ENCODE measurements at regions not wholly inside any gene's neighbourhood (a gene's known extent, or its start where the extent isn't known, plus 50 kb on each side); places are given as distances from the start of the nearest gene placed in this dataset.

DNA sequence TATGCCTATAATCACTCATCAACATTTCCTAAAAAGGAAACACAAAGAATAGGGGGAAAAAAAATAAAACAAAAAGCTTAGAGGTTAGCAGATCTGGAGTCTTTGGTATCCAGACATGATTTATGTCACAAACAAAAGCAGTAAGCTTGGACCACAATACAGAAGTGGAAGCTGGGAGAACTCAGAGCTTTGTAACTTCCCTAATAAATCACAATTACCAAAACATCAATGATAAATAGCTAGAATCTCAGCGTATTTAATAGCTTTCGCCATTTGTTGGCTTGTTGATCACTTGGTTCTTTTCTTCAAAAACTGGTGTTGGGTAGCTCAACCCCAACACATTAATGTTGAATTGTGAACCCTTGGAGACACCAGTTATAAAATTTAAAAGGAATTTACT is 392.5 kb downstream of the IRS1 start:
- no peak overlapping the region for H3K4ac ChIP-seq (ENCODE audit: low read depth in 1 of 2, low read length in 2 of 2)
- no peak overlapping the region for H3K23ac ChIP-seq (ENCODE audit: low read length in 2 of 2)
- no peaks in the 10 kb centered on the region for H3K79me1 ChIP-seq (replicated peaks; ENCODE audit: low read length, poor library complexity, severe bottlenecking)
- H3K36me3 ChIP-seq (ENCODE audit: control insufficient read depth in 1 of 2, insufficient read depth in 2 of 2, low read depth in 1 of 2, low read length in 2 of 2), result no peaks in the 10 kb centered on the region
- H2AK5ac ChIP-seq (ENCODE audit: low read length, severe bottlenecking), result no peak overlapping the region
- H3K9me3 ChIP-seq (ENCODE audit: control insufficient read depth, low read length), result no peaks in the 10 kb centered on the region
- DNase-seq, result peak; percentile 59
- H3K4me1 ChIP-seq (ENCODE audit: control insufficient read depth, insufficient read depth, low read depth, low read length), result no peaks in the 10 kb centered on the region
- no peak overlapping the region for H4K91ac ChIP-seq (ENCODE audit: low read length)
- H3K9ac ChIP-seq (ENCODE audit: low read length), result no peak overlapping the region
- H3K4me3 ChIP-seq (ENCODE audit: insufficient read depth in 1 of 2, low read depth in 1 of 2, low read length in 2 of 2), result no peak overlapping the region
- 0% methylated on average over 1 of the region's 2 CpGs for WGBS
- no peak overlapping the region for H3K18ac ChIP-seq (ENCODE audit: low read depth in 1 of 2, low read length in 2 of 2)
- no peak overlapping the region for H2BK120ac ChIP-seq (ENCODE audit: low read depth, low read length)
- no peak overlapping the region for H3K4me2 ChIP-seq (ENCODE audit: low read length, poor library complexity, severe bottlenecking)
- no peak overlapping the region for H2BK15ac ChIP-seq (ENCODE audit: low read depth, poor library complexity, severe bottlenecking)
- H3K14ac ChIP-seq (ENCODE audit: low read length in 2 of 2), result no peak overlapping the region
- H4K8ac ChIP-seq (ENCODE audit: low read length), result no peak overlapping the region
- H2BK12ac ChIP-seq (ENCODE audit: low read length in 2 of 2), result no peak overlapping the region
- H2BK5ac ChIP-seq (ENCODE audit: low read depth, low read length, poor library complexity, severe bottlenecking), result no peak overlapping the region
- H3K27me3 ChIP-seq (ENCODE audit: control insufficient read depth in 1 of 2, insufficient read depth in 1 of 2, low read length in 2 of 2), result no peaks in the 10 kb centered on the region
- H2AFZ ChIP-seq (ENCODE audit: low read depth, low read length), result no peak overlapping the region
- H3K27ac ChIP-seq (ENCODE audit: low read length, poor library complexity, severe bottlenecking), result no peak overlapping the region

DNA sequence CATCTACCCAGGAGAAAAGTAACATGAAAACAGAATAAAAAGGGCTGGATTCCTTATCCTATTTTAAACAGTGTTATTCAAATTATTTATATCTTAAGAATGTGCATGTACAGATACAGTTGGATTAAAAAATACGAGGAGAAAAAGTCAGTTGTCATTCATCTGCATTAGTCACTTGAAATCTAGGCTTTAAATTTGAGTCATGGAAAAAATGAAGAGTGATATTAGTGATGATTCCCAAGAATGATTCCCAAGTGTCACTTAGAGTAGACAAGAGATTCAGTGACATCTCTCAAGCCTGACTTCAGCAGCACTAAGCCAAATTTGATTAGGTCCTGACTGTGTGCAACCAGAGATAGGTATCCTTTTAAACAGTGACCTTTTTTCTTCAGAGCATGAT is 394.2 kb downstream of the IRS1 start:
- WGBS, result 82% methylated on average over 1 of the region's 1 CpG
- Histone ChIP-seq H3K23ac (ENCODE audit: low read length in 2 of 2) (no peak overlapping the region), H2BK12ac (ENCODE audit: low read length in 2 of 2) (peak overlapping the region in 1 of 2 experiments; percentile 71)

DNA sequence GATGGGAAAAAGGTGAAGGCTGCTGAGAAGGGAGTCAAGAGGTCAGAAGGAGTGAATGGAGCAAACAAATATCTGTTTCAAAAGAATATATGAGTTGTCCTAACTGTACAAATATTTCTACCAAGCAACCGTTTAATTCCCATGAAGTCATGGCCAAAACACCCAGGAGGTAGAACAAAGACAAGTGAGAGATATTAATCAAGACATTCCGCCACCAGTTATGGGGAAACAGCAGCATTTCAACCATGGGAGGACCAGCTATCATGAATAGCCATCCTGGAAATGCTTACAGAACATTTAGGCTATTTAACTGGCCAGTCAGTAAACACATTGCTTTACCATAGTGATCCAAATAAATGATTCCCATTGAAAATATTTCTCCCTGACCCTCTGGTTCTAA is 396.3 kb downstream of the IRS1 start:
- Histone ChIP-seq H3K27me3 (ENCODE audit: control insufficient read depth in 1 of 2, insufficient read depth in 1 of 2, low read length in 2 of 2) (no peaks in the 10 kb centered on the region), H3K9ac (ENCODE audit: low read length) (no peak overlapping the region), H3K4me2 (ENCODE audit: low read length, poor library complexity, severe bottlenecking) (no peak overlapping the region), H3K23ac (ENCODE audit: low read length in 2 of 2) (no peak overlapping the region), H2BK120ac (ENCODE audit: low read depth, low read length) (no peak overlapping the region), H3K36me3 (ENCODE audit: control insufficient read depth in 1 of 2, insufficient read depth in 2 of 2, low read depth in 1 of 2, low read length in 2 of 2) (no peaks in the 10 kb centered on the region), H3K4me3 (ENCODE audit: insufficient read depth in 1 of 2, low read depth in 1 of 2, low read length in 2 of 2) (no peak overlapping the region), H2BK5ac (ENCODE audit: low read depth, low read length, poor library complexity, severe bottlenecking) (no peak overlapping the region), H3K18ac (ENCODE audit: low read depth in 1 of 2, low read length in 2 of 2) (peak overlapping the region in 1 of 2 experiments; percentile 40), H2AK5ac (ENCODE audit: low read length, severe bottlenecking) (no peak overlapping the region), H3K14ac (ENCODE audit: low read length in 2 of 2) (no peak overlapping the region), H3K27ac (ENCODE audit: low read length, poor library complexity, severe bottlenecking) (no peak overlapping the region), H2BK12ac (ENCODE audit: low read length in 2 of 2) (no peak overlapping the region), H3K4me1 (ENCODE audit: control insufficient read depth, insufficient read depth, low read depth, low read length) (no peaks in the 10 kb centered on the region), H2BK15ac (ENCODE audit: low read depth, poor library complexity, severe bottlenecking) (no peak overlapping the region), H4K8ac (ENCODE audit: low read length) (no peak overlapping the region), H2AFZ (ENCODE audit: low read depth, low read length) (no peak overlapping the region), H4K91ac (ENCODE audit: low read length) (no peak overlapping the region), H3K9me3 (ENCODE audit: control insufficient read depth, low read length) (no peaks in the 10 kb centered on the region), H3K4ac (ENCODE audit: low read depth in 1 of 2, low read length in 2 of 2) (no peak overlapping the region), H3K79me1 (replicated peaks; ENCODE audit: low read length, poor library complexity, severe bottlenecking) (no peaks in the 10 kb centered on the region)
- no peak for DNase-seq
- 78% methylated on average over 2 of the region's 2 CpGs for WGBS

More for the DNA sequence above, 394.2 kb downstream of the IRS1 start:
- no peak overlapping the region for H2BK15ac ChIP-seq (ENCODE audit: low read depth, poor library complexity, severe bottlenecking)
- H2BK5ac ChIP-seq (ENCODE audit: low read depth, low read length, poor library complexity, severe bottlenecking), result no peak overlapping the region
- H3K4me1 ChIP-seq (ENCODE audit: control insufficient read depth, insufficient read depth, low read depth, low read length), result no peaks in the 10 kb centered on the region
- no peak overlapping the region for H4K91ac ChIP-seq (ENCODE audit: low read length)
- H3K36me3 ChIP-seq (ENCODE audit: control insufficient read depth in 1 of 2, insufficient read depth in 2 of 2, low read depth in 1 of 2, low read length in 2 of 2), result no peaks in the 10 kb centered on the region
- no peak overlapping the region for H2AFZ ChIP-seq (ENCODE audit: low read depth, low read length)
- no peak for DNase-seq
- no peak overlapping the region for H3K9ac ChIP-seq (ENCODE audit: low read length)
- H3K27ac ChIP-seq (ENCODE audit: low read length, poor library complexity, severe bottlenecking), result no peak overlapping the region
- H3K9me3 ChIP-seq (ENCODE audit: control insufficient read depth, low read length), result no peaks in the 10 kb centered on the region
- no peak overlapping the region for H4K8ac ChIP-seq (ENCODE audit: low read length)
- no peak overlapping the region for H3K18ac ChIP-seq (ENCODE audit: low read depth in 1 of 2, low read length in 2 of 2)
- H2BK120ac ChIP-seq (ENCODE audit: low read depth, low read length), result no peak overlapping the region
- no peak overlapping the region for H3K4ac ChIP-seq (ENCODE audit: low read depth in 1 of 2, low read length in 2 of 2)
- H3K14ac ChIP-seq (ENCODE audit: low read length in 2 of 2), result no peak overlapping the region
- no peak overlapping the region for H2AK5ac ChIP-seq (ENCODE audit: low read length, severe bottlenecking)
- no peaks in the 10 kb centered on the region for H3K79me1 ChIP-seq (replicated peaks; ENCODE audit: low read length, poor library complexity, severe bottlenecking)
- no peak overlapping the region for H3K4me3 ChIP-seq (ENCODE audit: insufficient read depth in 1 of 2, low read depth in 1 of 2, low read length in 2 of 2)
- no peak overlapping the region for H3K4me2 ChIP-seq (ENCODE audit: low read length, poor library complexity, severe bottlenecking)
- no peaks in the 10 kb centered on the region for H3K27me3 ChIP-seq (ENCODE audit: control insufficient read depth in 1 of 2, insufficient read depth in 1 of 2, low read length in 2 of 2)

DNA sequence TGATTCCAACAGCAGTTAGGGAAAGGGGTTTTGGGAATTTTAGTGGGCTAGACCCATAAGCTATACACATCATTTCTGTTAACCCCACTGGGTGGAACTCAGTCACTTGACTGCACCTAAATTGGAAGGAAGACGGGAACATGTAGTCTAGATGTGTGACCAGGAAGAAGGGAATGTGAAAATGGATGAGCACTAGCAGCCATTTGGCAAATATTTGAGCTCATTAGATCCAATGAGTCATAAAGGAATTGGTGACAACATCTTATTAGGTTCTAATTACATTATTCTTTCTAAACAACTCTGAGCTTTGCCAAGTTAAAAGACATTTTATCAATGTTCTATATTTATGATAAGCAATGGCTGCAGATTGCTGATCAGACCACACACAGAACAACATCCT is 400.6 kb downstream of the IRS1 start:
- Histone ChIP-seq H4K8ac (ENCODE audit: low read length) (no peak overlapping the region), H2BK12ac (ENCODE audit: low read length in 2 of 2) (no peak overlapping the region), H3K36me3 (ENCODE audit: control insufficient read depth in 1 of 2, insufficient read depth in 2 of 2, low read depth in 1 of 2, low read length in 2 of 2) (no peaks in the 10 kb centered on the region), H3K4me3 (ENCODE audit: insufficient read depth in 1 of 2, low read depth in 1 of 2, low read length in 2 of 2) (no peak overlapping the region), H2BK120ac (ENCODE audit: low read depth, low read length) (no peak overlapping the region), H2BK15ac (ENCODE audit: low read depth, poor library complexity, severe bottlenecking) (no peak overlapping the region), H2AFZ (ENCODE audit: low read depth, low read length) (no peak overlapping the region), H3K9ac (ENCODE audit: low read length) (no peak overlapping the region), H3K14ac (ENCODE audit: low read length in 2 of 2) (no peak overlapping the region), H3K18ac (ENCODE audit: low read depth in 1 of 2, low read length in 2 of 2) (no peak overlapping the region), H3K27me3 (ENCODE audit: control insufficient read depth in 1 of 2, insufficient read depth in 1 of 2, low read length in 2 of 2) (no peaks in the 10 kb centered on the region), H3K9me3 (ENCODE audit: control insufficient read depth, low read length) (no peaks in the 10 kb centered on the region), H2AK5ac (ENCODE audit: low read length, severe bottlenecking) (no peak overlapping the region), H3K79me1 (replicated peaks; ENCODE audit: low read length, poor library complexity, severe bottlenecking) (no peaks in the 10 kb centered on the region), H4K91ac (ENCODE audit: low read length) (no peak overlapping the region), H3K4me1 (ENCODE audit: control insufficient read depth, insufficient read depth, low read depth, low read length) (no peaks in the 10 kb centered on the region), H2BK5ac (ENCODE audit: low read depth, low read length, poor library complexity, severe bottlenecking) (no peak overlapping the region), H3K27ac (ENCODE audit: low read length, poor library complexity, severe bottlenecking) (no peak overlapping the region), H3K23ac (ENCODE audit: low read length in 2 of 2) (no peak overlapping the region), H3K4me2 (ENCODE audit: low read length, poor library complexity, severe bottlenecking) (no peak overlapping the region), H3K4ac (ENCODE audit: low read depth in 1 of 2, low read length in 2 of 2) (no peak overlapping the region)
- no peak for DNase-seq
- 100% methylated on average over 1 of the region's 1 CpG for WGBS

Measured in mesenchymal stem cell (in vitro differentiated cells and primary cell).